Kidney tubule cell (primary cell): ENCODE measurements at regions not wholly inside any gene's neighbourhood (a gene's known extent, or its start where the extent isn't known, plus 50 kb on each side); places are given as distances from the start of the nearest gene placed in this dataset.

Experiments
- DNase-seq: peaks from one replicate; pipeline ENCODE4 v3.0.0-alpha.2; 2018; ENCODE audit warnings: low spot score

DNA sequence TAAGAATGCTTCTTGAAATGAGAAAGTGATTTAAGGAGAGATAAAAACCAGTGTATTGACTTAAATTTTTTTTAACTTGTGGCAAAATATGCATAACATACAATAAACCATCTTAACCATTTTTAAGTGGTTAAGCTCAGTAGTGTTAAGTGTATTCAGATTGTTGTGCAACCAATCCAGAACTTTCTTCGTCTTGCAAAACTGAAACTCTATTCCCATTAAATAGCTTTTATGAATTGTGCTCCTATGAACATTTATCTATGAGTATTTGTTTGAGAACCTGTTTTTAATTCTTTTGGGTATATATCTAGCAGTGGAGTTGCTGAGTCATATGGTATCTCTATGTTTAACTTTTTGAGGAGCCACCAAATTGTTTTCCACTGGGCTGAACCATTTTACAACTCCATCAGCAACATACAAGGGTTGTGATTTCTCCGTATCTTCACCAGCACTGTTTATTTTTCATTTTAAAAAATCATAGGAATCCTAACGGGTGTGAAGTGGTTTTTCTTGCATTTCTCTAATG, 76.6 kb upstream of the ACTBL2 start:
- DNase-seq, result no peak

DNA sequence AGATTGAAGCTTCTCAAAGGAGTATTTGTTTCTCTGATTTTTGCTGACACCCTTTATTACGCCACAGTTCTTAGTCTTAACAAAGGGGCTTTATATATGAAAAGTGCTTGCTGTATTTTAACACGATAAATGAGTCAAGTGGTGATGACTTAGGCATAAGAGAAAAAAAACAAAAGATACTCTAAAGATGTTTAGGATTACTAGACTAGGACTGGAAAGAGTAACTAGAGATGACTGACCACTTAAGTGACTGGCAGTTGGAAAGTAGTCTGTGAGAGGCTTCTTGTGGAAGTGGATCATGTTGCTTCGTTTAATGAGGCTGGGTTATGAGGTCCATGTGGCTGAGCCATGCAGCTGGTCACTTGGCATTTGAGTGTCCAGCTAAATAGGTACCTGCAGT, 69.4 kb upstream of the ACTBL2 start:
- no peak for DNase-seq

DNA sequence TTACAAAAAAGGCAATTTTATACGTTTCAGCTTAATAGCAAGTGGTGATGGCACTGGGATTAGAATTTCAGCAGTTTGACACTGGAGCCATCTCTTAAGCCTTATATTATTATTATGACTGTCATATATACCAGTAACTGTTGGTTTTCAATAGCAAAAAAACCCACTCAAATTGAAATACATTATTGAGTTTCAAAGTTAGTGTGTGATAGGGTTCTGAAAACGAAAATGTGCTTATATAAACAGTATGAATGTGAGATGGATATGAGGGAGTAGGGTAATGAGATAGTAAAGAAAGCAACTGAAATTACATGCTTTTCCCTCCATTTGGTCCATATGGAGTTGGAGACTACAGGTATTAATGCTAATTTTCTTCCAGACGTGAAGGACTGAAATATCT, 68.6 kb upstream of the ACTBL2 start:
- no peak for DNase-seq

DNA sequence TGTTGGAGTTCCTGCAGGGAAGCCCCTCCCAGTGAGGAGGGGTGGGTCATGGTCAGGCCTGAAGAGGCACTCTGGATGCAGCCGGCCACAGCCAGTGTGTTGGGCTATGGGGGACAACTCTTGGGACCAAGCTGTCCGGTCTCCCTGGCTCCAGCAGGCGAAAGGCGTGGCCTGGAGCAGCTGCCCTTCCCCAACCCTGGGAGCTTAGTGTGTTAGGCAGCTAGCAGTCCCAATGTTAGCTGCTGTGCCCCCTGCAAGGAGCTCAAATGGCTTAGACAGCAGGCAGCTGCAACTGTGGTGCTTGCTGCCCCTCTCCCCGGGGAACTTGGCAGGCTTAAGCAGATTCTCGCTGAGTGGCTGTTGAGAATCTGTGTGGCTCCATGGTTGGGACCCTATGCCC, 67.5 kb upstream of the ACTBL2 start:
- no peak for DNase-seq

DNA sequence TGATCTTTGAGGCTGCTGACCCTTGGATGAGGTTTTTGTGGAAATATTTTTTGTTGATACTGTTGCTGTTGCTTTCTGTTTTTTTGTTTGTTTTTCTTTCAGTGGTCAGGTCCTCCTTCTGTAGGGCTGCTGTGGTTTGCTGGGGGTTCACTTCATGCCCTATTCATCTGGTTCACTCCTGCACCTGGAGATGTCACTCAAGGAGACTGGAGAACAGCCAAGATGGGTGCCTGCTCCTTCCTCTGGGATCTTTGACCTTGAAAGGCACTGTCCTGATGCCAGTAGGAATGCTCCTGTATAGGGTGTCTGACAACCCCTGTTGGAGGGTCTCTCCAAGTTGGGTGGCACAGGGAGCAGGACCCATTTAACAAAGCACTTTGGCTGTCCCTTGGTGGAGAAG, 67.0 kb upstream of the ACTBL2 start:
- no peak for DNase-seq

DNA sequence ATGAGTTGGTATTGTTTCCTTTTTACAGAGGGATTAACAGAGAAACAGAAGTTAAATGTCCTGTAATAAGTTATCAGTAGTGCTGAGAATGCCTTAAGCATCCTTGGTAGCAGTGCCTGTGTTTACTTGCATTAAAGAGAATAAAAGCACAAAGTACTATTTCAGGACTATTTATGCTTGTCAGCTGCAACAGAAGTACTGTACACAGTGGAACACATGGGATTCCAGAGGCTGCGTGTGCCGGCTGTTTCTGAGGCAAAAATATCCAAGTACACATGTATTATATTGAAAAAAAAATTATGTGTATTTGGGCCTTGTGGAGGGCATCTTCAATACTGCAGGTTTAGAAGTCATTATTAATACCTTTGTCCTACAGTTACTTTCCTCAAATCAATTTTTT, 58.2 kb upstream of the ACTBL2 start:
- no peak for DNase-seq

DNA sequence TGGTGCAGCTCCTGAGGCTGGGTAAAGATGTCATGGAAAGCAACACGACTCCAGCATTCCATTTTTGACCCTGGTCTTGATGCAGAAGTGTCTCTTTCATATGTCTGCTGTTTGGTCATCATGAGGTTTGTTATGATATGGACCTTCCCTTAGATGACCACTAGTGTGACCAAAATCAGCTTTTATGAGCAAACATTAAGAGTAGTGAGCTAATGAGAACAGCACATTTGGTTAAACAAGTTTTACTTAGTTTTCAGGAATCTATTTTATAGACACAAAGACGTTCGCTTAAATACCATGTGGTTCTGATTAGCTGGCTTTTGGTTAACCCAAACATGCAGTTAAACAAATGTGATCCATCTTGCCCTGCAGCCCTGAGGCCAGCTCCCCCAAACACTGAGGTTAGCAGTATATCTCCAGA, 56.7 kb upstream of the ACTBL2 start:
- no peak for DNase-seq

DNA sequence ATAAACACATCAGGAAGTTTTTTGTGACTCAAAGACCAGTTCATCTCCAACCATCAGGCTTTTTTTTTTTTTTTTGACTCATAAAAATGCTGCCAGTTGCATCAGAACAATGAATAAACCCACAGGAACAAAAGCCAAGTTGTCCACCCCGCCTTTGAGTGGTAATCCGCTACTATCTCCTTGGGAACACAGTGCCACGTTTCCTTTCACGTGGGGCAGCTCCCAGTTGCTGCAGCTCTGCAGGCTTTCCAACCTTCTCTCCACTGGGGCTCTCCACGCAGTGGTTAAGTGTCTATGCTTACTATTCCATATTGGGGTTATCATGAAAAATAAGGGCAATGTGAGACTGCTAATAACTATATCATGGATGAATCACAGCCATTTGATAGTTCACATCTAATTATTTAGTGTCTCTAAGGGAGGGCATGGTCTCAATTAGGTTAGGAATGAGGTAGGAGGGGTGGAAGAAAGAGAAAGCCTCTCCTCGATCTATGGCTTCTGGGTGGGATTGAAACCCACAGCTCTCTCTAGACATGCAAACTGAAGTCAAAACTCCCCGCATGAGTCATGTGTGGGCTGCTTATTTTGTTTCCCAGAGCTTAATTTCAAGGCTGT, 55.8 kb upstream of the ACTBL2 start:
- DNase-seq, result peak; percentile 73

DNA sequence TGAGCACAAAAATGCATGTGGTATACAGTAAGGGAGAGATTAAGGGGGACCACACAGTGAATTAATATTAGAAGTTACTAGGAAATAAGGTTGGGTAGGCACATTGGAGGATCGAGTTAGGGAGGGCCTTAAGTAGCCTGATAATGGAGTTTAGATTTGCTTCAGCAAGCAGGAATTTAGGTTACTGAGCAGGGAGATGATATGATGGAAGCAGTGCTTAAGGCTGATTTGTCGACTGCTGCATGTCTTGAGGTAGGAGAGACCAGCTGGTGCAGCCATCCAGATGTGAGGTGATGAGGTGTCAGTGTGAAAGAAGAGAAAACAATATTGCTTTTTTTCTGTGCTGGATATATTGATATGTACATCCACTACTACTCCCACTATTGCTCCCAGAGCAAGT, 55.2 kb upstream of the ACTBL2 start:
- DNase-seq, result peak; percentile 53

DNA sequence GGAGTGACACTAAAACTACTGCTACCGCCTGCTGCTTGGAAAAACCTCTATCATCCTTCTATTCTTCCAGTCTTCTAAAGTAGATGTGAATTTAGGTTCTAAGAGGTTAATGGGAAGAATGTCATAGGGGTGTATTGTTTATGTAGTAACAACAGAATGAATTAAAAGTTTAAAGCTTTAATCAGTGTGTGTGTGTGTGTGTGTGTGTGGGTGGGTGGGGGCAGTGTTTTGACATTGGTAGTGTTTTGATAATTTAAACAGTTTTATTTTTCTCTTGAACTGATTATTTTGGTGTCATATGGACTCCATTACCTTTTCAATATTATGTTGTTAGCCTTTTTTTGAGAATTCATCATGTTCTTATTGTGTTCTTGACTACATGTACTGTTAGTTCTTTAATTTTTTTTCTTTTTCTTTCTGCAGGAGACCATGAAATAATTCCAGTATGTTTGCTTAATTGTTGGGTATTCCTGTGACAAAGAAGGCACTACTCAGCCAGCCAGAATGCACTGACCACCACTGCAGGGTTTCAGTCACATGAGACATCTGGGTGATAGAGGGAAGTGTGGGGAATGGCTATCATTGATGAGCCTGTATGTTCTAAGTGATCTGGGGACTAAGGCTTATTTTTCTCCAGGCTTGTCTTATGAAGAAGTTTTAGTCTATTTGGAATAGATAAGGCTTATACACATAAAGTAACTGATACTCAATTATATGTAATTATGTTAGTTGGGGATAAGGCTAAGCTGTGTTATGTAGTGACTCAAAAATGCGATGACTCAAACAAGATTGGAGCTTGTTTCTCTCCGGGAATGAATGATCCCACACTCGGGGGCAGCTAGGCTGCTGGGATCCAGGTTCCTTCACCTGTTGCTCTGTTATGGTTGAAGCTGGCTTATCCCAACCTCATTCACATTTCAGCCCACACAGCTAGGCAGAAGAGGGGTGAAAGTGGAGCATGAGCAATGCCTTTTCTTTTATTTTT, 50.2 kb upstream of the ACTBL2 start:
- peak; percentile 83 for DNase-seq
